Right lung (tissue), 2 donors: ENCODE measurements at regions not wholly inside any gene's neighbourhood (a gene's known extent, or its start where the extent isn't known, plus 50 kb on each side); places are given as distances from the start of the nearest gene placed in this dataset.
A peak's percentile ranks its signal among the peaks of the same experiment; 100 is the strongest.

Experiments used
- DNase-seq, 2 donors: peaks; one replicate each; pipeline ENCODE4 v3.0.0-alpha.2; 2013

- DNase-seq = no peak
Observed at GRCh38 chr4:151988591-151988990, 227.8 kb upstream of the GATB start.

GRCh38 chr4:151987606-151988005, 226.8 kb upstream of the GATB start:
- no peak for DNase-seq

GRCh38 chr4:151983854-151984253, 223.0 kb upstream of the GATB start:
- DNase-seq = peak in 1 of 2 donors; percentile 3

- no peak for DNase-seq
Observed at GRCh38 chr4:151979819-151980218, 219.0 kb upstream of the GATB start.

- no peak for DNase-seq
Observed at GRCh38 chr4:151968643-151969042, 207.8 kb upstream of the GATB start.

- no peak for DNase-seq
Observed at GRCh38 chr4:151967074-151967473, 206.3 kb upstream of the GATB start.

- DNase-seq = no peak
Observed at GRCh38 chr4:151962138-151962823, 201.5 kb upstream of the GATB start.

GRCh38 chr4:151961456-151961855, 200.6 kb upstream of the GATB start:
- no peak for DNase-seq

GRCh38 chr4:151960449-151961230, 199.8 kb upstream of the GATB start:
- no peak for DNase-seq

GRCh38 chr4:151957153-151957552, 196.3 kb upstream of the GATB start:
- DNase-seq = no peak

- no peak for DNase-seq
Observed at GRCh38 chr4:151955721-151956380, 195.0 kb upstream of the GATB start.

GRCh38 chr4:151953795-151954372, 193.1 kb upstream of the GATB start:
- no peak for DNase-seq

GRCh38 chr4:151953312-151953711, 192.5 kb upstream of the GATB start:
- no peak for DNase-seq

GRCh38 chr4:151952711-151953254, 192.0 kb upstream of the GATB start:
- DNase-seq = no peak

- DNase-seq = no peak
Observed at GRCh38 chr4:151952137-151952536, 191.3 kb upstream of the GATB start.

- DNase-seq = no peak
Observed at GRCh38 chr4:151951671-151952050, 190.9 kb upstream of the GATB start.

GRCh38 chr4:151950993-151951670, 190.3 kb upstream of the GATB start:
- peak in 1 of 2 donors; percentile 2 for DNase-seq

GRCh38 chr4:151948351-151949016, 187.7 kb upstream of the GATB start:
- DNase-seq = no peak

- DNase-seq = no peak
Observed at GRCh38 chr4:151946718-151947117, 185.9 kb upstream of the GATB start.

GRCh38 chr4:151942971-151943370, 182.2 kb upstream of the GATB start:
- no peak for DNase-seq
